ENCODE measurements at regions not wholly inside any gene's neighbourhood (a gene's known extent, or its start where the extent isn't known, plus 50 kb on each side); places are given as distances from the start of the nearest gene placed in this dataset.
A peak's percentile ranks its signal among the peaks of the same experiment; 100 is the strongest.
"Not testable (repeated sequence)": the region's sequence is repeated elsewhere in the genome, so short reads cannot be mapped to it uniquely, and the experiment has no call there.

DNA sequence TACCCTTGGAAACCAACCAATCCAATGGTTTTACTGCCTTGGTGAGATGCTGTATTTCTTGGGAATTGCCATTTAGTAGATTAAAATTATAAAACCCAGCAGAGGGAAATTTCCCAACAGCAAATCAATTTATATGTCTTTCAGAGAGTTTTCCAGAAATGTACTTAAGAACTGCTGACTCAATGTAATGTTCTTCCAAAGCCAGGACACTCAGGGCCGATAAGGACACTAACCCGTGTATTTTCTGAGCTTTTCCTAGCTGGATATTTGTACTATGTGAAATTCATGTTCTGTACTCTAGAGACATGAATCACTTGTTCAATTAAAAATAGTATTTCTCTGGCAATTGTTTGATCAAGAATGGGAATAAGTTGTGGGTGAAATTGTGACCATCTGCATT is 121.4 kb downstream of the KCNJ2 start:
- Mint-ChIP-seq H3K4me1 (ENCODE audit: low read depth, unreplicated experiment) (peaks cover 4% of the 10 kb centered on the region), H3K36me3 (ENCODE audit: unreplicated experiment) (no peaks in the 10 kb centered on the region), H3K4me3 (ENCODE audit: unreplicated experiment) (no peak overlapping the region), H3K9me3 (ENCODE audit: unreplicated experiment) (no peaks in the 10 kb centered on the region), H3K27me3 (ENCODE audit: unreplicated experiment) (peaks cover 2% of the 10 kb centered on the region), H3K27ac (ENCODE audit: unreplicated experiment) (no peak overlapping the region)
- no peak for DNase-seq
- no peak for TF ChIP-seq CTCF (IDR thresholded peaks at IDR 0.05; ENCODE audit: partially characterized antibody, unreplicated experiment)

DNA sequence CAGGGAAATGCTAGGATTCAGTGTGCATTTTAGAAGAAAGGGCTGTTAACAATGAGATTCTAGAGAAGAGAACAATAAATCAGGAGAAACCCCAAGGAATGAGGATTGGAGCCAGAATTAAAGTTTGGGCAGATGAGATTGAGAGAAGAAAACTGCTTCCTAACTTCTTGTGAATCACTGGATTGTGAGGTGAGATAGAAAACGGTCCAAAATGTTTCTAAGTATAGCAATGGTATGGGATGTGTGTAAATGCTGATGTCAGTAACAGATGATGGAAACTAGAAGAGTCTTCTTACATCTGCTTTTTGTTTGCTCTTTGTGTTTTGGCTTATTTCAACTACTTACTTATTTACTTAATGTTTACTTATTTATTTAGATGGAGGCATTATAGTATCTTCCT is 123.0 kb downstream of the KCNJ2 start:
- H3K4me1 Mint-ChIP-seq (ENCODE audit: low read depth, unreplicated experiment): peaks cover 4% of the 10 kb centered on the region
- peak overlapping the region; percentile 24 for H3K27ac Mint-ChIP-seq (ENCODE audit: unreplicated experiment)
- H3K4me3 Mint-ChIP-seq (ENCODE audit: unreplicated experiment): no peak overlapping the region

DNA sequence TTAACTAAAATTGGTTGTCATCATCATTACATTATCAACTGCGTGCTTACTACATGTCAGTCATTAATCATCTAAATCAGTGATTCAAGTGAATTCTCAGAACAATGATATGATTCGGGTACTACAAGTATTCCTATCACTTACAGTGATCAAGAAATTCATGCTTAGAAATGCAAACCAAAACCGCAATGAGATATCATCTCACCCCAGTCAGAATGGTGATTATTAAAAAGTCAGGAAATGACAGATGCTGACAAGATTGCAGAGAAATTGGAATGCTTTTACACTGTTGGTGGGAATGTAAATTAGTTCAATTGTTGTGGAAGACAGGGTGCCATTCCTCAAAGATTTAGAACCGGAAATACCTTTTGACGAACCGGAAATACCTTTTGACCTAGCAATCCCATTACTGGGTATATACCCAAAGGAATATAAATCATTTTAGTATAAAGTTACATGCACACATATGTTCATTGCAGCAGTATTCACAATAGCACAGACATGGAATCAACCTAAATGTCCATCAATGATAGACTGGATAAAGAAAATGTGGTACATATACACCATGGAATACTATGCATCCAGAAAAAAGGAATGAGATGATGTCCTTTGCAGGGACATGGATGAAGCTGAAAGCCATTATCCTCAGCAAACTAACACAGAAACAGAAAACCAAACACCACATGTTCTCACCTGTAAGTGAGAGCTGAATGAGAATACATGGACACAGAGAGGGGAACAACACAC is 124.4 kb downstream of the KCNJ2 start:
- H3K4me3 Mint-ChIP-seq (ENCODE audit: unreplicated experiment); H3K36me3 Mint-ChIP-seq (ENCODE audit: unreplicated experiment); H3K9me3 Mint-ChIP-seq (ENCODE audit: unreplicated experiment); H3K27ac Mint-ChIP-seq (ENCODE audit: unreplicated experiment); H3K4me1 Mint-ChIP-seq (ENCODE audit: low read depth, unreplicated experiment); H3K27me3 Mint-ChIP-seq (ENCODE audit: unreplicated experiment); DNase-seq: not testable (repeated sequence)

More for the DNA sequence above, 123.0 kb downstream of the KCNJ2 start:
- no peaks in the 10 kb centered on the region for H3K9me3 Mint-ChIP-seq (ENCODE audit: unreplicated experiment)
- H3K36me3 Mint-ChIP-seq (ENCODE audit: unreplicated experiment): no peaks in the 10 kb centered on the region
- DNase-seq: no peak
- no peak for TF ChIP-seq CTCF (IDR thresholded peaks at IDR 0.05; ENCODE audit: partially characterized antibody, unreplicated experiment)
- peaks cover 5% of the 10 kb centered on the region for H3K27me3 Mint-ChIP-seq (ENCODE audit: unreplicated experiment)

DNA sequence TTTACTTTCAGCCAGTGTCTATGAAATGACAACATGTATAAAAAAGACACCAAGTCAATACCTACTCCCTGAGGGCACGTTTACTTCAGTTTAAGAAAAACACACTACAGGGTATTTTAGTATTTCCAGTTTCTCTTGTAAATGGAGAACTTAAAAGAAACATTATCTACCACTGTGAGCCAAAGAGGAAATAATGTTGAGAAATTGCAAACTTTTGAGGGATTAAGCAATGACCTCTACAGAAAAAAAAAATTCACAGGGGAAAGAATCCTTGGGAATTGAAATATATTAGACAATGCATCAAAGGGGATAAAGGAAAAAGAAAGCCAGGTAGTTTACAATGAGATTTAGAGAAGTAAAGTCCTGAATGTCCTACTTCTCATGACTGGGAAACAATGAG is 126.0 kb downstream of the KCNJ2 start:
- no peak overlapping the region for H3K27ac Mint-ChIP-seq (ENCODE audit: unreplicated experiment)

DNA sequence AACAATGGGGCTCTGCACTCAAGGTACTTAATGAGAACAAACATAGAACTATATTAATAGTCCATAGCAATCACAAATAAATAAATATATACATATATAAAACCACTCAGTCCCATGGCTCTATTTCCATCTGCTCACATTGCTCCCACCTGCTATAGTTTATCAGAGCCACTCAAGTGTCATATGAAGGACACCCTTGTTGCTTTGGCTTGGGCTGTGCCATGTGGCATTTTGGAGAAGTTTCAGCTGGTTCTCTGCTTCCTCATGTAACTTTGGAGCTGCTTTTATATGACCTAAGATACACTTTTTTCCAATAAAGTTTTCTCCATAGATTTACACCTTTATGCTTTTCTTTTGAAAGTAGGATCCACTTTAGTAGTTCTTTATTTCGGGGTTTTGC is 126.4 kb downstream of the KCNJ2 start:
- Mint-ChIP-seq H3K4me3 (ENCODE audit: unreplicated experiment) (no peak overlapping the region), H3K27me3 (ENCODE audit: unreplicated experiment) (peaks cover 5% of the 10 kb centered on the region), H3K9me3 (ENCODE audit: unreplicated experiment) (peaks cover 2% of the 10 kb centered on the region), H3K27ac (ENCODE audit: unreplicated experiment) (no peak overlapping the region), H3K36me3 (ENCODE audit: unreplicated experiment) (no peaks in the 10 kb centered on the region), H3K4me1 (ENCODE audit: low read depth, unreplicated experiment) (peaks cover 4% of the 10 kb centered on the region)
- DNase-seq: no peak
- TF ChIP-seq CTCF (IDR thresholded peaks at IDR 0.05; ENCODE audit: partially characterized antibody, unreplicated experiment): no peak

More for the DNA sequence above, 126.0 kb downstream of the KCNJ2 start:
- no peak for TF ChIP-seq CTCF (IDR thresholded peaks at IDR 0.05; ENCODE audit: partially characterized antibody, unreplicated experiment)
- H3K27me3 Mint-ChIP-seq (ENCODE audit: unreplicated experiment): peaks cover 5% of the 10 kb centered on the region
- H3K36me3 Mint-ChIP-seq (ENCODE audit: unreplicated experiment): no peaks in the 10 kb centered on the region
- H3K4me1 Mint-ChIP-seq (ENCODE audit: low read depth, unreplicated experiment): peaks cover 4% of the 10 kb centered on the region
- no peak overlapping the region for H3K4me3 Mint-ChIP-seq (ENCODE audit: unreplicated experiment)
- no peak for DNase-seq
- H3K9me3 Mint-ChIP-seq (ENCODE audit: unreplicated experiment): peaks cover 2% of the 10 kb centered on the region

Measured in glutamatergic neuron (in vitro differentiated cells).